ENCODE measurements at regions not wholly inside any gene's neighbourhood (a gene's known extent, or its start where the extent isn't known, plus 50 kb on each side); places are given as distances from the start of the nearest gene placed in this dataset.

DNA sequence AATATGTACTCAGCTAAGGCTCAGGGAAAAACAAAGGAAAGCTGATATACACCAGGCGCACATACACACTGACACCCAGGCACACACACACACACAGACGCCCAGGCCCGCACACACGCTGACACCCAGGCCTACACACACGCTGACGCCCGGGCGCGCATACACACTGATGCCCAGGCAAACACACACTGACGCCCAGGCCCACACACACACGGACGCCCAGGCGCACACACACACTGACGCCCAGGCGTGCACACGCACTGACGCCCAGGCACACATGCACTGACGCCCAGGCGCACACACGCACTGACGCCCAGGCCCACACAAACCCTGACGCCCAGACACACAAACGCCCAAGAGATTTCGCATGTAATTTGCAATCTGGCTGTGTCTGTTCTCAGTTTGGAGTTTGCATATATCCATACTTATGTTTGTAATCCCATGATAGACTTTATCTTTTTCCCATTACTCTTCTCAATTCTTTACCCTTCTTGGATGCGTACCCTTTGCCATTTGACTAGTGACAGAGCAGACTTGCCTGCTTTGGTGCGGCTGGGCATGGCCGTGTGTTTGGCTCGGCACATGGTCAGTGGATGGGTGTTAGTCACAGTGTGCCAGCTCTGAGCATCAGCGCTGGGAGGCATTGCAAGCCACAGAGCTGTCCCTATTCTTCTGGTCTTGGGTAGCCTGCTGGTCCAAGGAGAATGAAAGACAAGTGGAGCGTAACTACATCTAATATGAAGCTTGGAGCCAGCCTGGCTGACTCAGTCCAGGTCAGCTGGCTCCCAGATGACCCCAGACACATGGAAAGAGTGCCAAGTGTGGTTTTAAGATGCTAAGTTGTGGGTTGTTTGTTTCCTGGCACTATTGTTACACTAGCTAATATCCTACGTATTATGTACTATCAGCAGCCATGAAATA, 632.4 kb upstream of the ZFP42 start:
- TF ChIP-seq, protein P1, sequence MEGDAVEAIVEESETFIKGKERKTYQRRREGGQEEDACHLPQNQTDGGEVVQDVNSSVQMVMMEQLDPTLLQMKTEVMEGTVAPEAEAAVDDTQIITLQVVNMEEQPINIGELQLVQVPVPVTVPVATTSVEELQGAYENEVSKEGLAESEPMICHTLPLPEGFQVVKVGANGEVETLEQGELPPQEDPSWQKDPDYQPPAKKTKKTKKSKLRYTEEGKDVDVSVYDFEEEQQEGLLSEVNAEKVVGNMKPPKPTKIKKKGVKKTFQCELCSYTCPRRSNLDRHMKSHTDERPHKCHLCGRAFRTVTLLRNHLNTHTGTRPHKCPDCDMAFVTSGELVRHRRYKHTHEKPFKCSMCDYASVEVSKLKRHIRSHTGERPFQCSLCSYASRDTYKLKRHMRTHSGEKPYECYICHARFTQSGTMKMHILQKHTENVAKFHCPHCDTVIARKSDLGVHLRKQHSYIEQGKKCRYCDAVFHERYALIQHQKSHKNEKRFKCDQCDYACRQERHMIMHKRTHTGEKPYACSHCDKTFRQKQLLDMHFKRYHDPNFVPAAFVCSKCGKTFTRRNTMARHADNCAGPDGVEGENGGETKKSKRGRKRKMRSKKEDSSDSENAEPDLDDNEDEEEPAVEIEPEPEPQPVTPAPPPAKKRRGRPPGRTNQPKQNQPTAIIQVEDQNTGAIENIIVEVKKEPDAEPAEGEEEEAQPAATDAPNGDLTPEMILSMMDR (IDR thresholded peaks at IDR 0.05; ENCODE audit: insufficient read depth, low read length), result no peak
- DNase-seq (ENCODE audit: low read depth), result no peak
- H3K4me3 ChIP-seq (ENCODE audit: low read depth, low read length), result no peak overlapping the region

DNA sequence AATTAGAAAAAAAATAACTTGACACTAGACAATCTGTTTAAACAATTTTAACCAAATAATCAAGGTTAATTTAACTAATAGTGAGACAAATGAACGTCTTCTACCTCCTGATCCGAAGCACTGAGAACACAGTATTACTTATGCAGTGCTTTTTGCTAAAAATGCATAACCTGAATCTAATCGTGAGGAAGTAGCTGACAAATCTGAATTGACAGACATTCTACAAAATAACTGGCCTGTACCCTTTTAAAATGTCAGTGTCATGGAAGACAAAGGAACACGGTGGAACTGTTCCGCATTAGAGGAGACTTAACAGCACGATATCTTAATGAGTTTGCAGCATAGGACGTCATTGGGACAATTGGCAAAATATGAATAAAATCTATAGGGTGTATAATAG, 631.2 kb upstream of the ZFP42 start:
- DNase-seq (ENCODE audit: low read depth), result no peak
- TF ChIP-seq, protein P1 (IDR thresholded peaks at IDR 0.05; ENCODE audit: insufficient read depth, low read length), result no peak
- no peak overlapping the region for H3K4me3 ChIP-seq (ENCODE audit: low read depth, low read length)

DNA sequence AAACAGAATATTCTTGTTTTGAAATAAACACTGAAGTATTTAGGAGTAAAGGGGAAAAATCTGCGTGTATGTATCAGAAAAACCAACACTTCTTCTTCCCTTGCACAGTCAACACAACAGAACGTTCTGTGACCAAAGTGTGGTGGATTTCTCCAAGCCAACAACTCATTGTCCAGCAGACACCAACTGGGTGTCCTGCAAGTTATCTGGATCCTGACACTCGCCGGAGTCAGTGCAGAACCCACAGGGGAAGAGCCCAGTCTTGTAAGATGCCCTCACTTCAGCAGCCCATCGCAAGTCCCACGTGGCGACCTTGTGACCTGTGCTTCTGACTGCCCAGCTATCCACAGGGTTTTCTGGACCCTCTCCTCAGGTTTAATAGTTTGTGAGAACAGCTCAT, 630.7 kb upstream of the ZFP42 start:
- DNase-seq (ENCODE audit: low read depth), result no peak
- TF ChIP-seq, protein P1 (IDR thresholded peaks at IDR 0.05; ENCODE audit: insufficient read depth, low read length), result no peak
- H3K4me3 ChIP-seq (ENCODE audit: low read depth, low read length), result no peak overlapping the region

DNA sequence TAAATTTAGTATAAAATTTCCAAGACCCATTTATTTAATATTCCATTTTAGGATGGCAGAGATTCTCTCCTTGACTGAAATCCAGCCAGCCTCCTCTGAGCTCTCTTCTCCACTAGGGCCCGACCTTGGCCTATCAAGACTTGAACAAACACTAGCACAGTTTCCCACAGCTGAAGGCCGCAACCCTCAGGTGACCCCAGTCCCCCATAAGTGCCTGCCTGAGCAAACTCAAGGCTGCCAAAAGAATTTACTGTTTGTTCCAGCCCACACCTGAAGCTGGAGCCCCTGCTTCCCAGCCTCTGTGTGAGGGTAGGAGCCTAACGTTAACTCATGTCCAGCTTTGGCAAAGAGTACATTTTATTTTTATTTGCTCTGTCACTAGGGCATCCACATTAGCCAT, 629.0 kb upstream of the ZFP42 start:
- TF ChIP-seq, protein P1 (IDR thresholded peaks at IDR 0.05; ENCODE audit: insufficient read depth, low read length), result no peak
- no peak for DNase-seq (ENCODE audit: low read depth)
- no peak overlapping the region for H3K4me3 ChIP-seq (ENCODE audit: low read depth, low read length)

DNA sequence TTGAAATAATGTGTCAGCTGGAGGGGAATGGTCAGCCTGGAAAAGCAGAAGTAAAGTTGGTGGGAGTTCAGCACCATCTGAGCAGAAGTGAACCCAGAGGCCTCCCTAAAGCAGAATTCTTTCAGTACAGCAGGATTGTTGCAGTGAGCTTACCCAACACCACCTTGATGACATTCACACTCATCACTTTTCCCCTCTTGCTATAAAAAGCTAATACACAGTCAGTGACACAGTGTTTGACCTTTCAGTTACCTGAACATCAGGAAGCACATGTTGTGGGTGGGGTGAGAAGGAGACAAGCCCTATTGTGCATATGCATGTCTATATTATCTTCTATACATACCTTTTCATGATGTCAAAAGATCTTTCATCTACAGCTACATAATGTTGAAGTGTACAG, 624.7 kb upstream of the ZFP42 start:
- TF ChIP-seq, protein P1 (IDR thresholded peaks at IDR 0.05; ENCODE audit: insufficient read depth, low read length), result no peak
- H3K4me3 ChIP-seq (ENCODE audit: low read depth, low read length), result no peak overlapping the region
- DNase-seq (ENCODE audit: low read depth), result no peak

DNA sequence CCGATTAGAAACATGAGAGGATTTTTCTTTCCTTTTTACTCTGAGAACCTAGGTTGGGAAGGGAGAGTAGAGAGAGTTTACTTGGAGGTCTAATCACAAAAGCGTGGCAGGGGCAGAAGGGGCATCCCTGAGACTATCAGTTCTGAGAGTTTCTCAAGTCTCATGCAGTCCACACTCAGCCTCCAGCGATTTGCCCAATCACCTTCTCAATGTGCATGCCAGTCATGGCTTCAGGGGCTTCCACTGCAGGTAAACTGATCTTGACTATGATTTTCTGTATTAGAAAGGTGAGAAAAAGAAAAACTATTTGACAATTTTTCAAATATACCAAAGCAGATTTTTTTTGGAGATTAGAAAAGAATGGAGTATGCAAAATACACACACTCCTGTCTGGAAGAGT, 617.1 kb upstream of the ZFP42 start:
- TF ChIP-seq, protein P1 (IDR thresholded peaks at IDR 0.05; ENCODE audit: insufficient read depth, low read length), result no peak
- no peak for DNase-seq (ENCODE audit: low read depth)
- H3K4me3 ChIP-seq (ENCODE audit: low read depth, low read length), result no peak overlapping the region
